ENCODE measurements at regions not wholly inside any gene's neighbourhood (a gene's known extent, or its start where the extent isn't known, plus 50 kb on each side); places are given as distances from the start of the nearest gene placed in this dataset.

- POLR2A ChIA-PET: no interaction called here
- no peak for DNase-seq
- H3K4me1 Mint-ChIP-seq: peaks cover 8% of the 10 kb centered on the region
- H3K27me3 Mint-ChIP-seq: peaks cover 25% of the 10 kb centered on the region
- H3K4me3 Mint-ChIP-seq: no peak overlapping the region
- no peaks in the 10 kb centered on the region for H3K9me3 Mint-ChIP-seq
- H3K27ac Mint-ChIP-seq: no peak overlapping the region
- H3K36me3 Mint-ChIP-seq (ENCODE audit: low read depth): no peaks in the 10 kb centered on the region
- CTCF ChIA-PET: no interaction called here
Observed at GRCh38 chr15:98431171-98431570, 217.2 kb upstream of the IGF1R start.

GRCh38 chr15:98433346-98433745, 215.0 kb upstream of the IGF1R start:
- POLR2A ChIA-PET: no interaction called here
- Mint-ChIP-seq H3K27ac (no peak overlapping the region), H3K36me3 (ENCODE audit: low read depth) (no peaks in the 10 kb centered on the region), H3K4me3 (no peak overlapping the region), H3K4me1 (peaks cover 6% of the 10 kb centered on the region), H3K9me3 (no peaks in the 10 kb centered on the region), H3K27me3 (peaks cover 18% of the 10 kb centered on the region)
- CTCF ChIA-PET: no interaction called here
- no peak for DNase-seq

DNA sequence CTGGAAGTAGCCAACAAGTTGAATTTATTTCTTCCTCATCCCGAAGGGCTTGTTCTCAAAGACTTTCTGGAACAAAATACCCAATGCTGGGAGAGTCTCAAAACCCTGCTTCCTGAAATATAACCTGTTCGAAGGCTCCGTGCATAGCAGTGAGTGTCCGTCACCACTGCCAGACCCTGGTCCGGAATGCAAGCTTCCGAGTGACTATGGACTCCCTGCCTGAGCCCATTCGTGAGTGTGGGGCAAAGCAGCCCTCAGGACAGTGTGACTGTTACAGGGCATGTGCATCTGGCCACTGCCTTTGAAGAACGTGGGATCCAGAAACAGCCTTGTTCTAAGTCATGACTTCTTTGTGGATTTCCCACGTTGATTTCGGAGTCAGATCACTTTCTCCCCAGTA, 214.5 kb upstream of the IGF1R start:
- POLR2A ChIA-PET: no interaction called here

GRCh38 chr15:98437752-98438151, 210.6 kb upstream of the IGF1R start:
- no peak for DNase-seq
- no peaks in the 10 kb centered on the region for H3K36me3 Mint-ChIP-seq (ENCODE audit: low read depth)
- H3K27ac Mint-ChIP-seq: no peak overlapping the region
- H3K4me1 Mint-ChIP-seq: peaks cover 3% of the 10 kb centered on the region
- ChIA-PET POLR2A (no interaction called here), CTCF (no interaction called here)
- no peak overlapping the region for H3K4me3 Mint-ChIP-seq
- no peaks in the 10 kb centered on the region for H3K27me3 Mint-ChIP-seq
- H3K9me3 Mint-ChIP-seq: no peaks in the 10 kb centered on the region

More for the DNA sequence above, 214.5 kb upstream of the IGF1R start:
- Mint-ChIP-seq H3K27me3 (peaks cover 14% of the 10 kb centered on the region), H3K9me3 (no peaks in the 10 kb centered on the region), H3K27ac (no peak overlapping the region), H3K36me3 (ENCODE audit: low read depth) (no peaks in the 10 kb centered on the region), H3K4me3 (no peak overlapping the region), H3K4me1 (peaks cover 3% of the 10 kb centered on the region)
- CTCF ChIA-PET: no interaction called here
- DNase-seq: no peak

DNA sequence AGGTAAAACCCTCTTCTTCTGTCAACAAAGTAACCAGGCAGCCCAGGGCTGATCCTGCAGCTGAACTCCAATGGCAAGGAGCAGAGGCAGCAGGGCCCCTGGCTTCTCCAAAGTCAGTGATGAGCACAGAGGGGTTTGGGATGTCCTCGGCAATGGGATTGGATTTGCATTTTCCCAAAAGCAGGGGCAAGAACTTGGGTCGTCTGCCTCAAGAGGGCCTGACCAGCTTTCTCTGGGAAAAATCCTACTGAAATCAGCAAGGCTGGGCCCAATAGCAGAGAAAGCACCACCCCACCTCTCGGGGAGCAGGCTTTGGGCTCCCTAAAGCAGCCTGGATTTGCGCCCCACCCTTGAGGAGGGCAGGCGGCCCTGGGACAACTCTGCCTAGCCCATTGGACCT, 210.0 kb upstream of the IGF1R start:
- Mint-ChIP-seq H3K4me1 (peaks cover 3% of the 10 kb centered on the region), H3K9me3 (no peaks in the 10 kb centered on the region), H3K27me3 (peaks cover 2% of the 10 kb centered on the region), H3K36me3 (ENCODE audit: low read depth) (no peaks in the 10 kb centered on the region), H3K4me3 (no peak overlapping the region), H3K27ac (no peak overlapping the region)
- ChIA-PET CTCF (interaction anchor here (1.6 kb wide), 1 partner anchor 17 kb away, joined by 3 read pairs; no protein-coding TSS in a partner anchor), POLR2A (no interaction called here)
- no peak for DNase-seq

DNA sequence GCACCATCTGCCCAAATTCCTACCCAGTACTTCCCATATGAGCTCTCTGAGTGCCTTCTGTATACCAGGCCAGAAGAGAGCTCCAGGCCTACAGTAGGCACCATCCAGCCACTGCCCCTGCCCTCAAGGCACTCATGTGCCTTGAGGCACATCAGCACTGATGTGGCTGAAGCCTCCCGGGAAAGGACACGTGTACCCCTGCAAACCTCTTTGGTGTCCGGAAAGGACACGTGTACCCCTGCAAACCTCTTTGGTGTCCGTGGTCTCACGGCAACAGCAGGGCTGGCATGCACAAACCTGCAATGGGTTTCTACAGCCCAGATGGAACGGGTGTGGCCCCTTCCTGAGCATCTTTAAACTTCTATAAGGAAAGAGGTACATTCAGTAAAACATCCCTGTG, 209.4 kb upstream of the IGF1R start:
- POLR2A ChIA-PET: no interaction called here
- CTCF ChIA-PET: interaction anchor here (1.6 kb wide), 1 partner anchor 16 kb away, joined by 3 read pairs; no protein-coding TSS in a partner anchor
- peaks cover 2% of the 10 kb centered on the region for H3K27me3 Mint-ChIP-seq
- H3K36me3 Mint-ChIP-seq (ENCODE audit: low read depth): no peaks in the 10 kb centered on the region
- H3K4me1 Mint-ChIP-seq: peaks cover 3% of the 10 kb centered on the region
- no peak overlapping the region for H3K27ac Mint-ChIP-seq
- H3K9me3 Mint-ChIP-seq: no peaks in the 10 kb centered on the region
- no peak overlapping the region for H3K4me3 Mint-ChIP-seq
- no peak for DNase-seq

GRCh38 chr15:98439523-98439942, 208.8 kb upstream of the IGF1R start:
- ChIA-PET POLR2A (no interaction called here), CTCF (interaction anchor here (1.6 kb wide), 1 partner anchor 16 kb away, joined by 3 read pairs; no protein-coding TSS in a partner anchor)
- DNase-seq: no peak
- Mint-ChIP-seq H3K36me3 (ENCODE audit: low read depth) (no peaks in the 10 kb centered on the region), H3K4me1 (peaks cover 3% of the 10 kb centered on the region), H3K27me3 (peaks cover 2% of the 10 kb centered on the region), H3K9me3 (no peaks in the 10 kb centered on the region), H3K4me3 (no peak overlapping the region), H3K27ac (no peak overlapping the region)

DNA sequence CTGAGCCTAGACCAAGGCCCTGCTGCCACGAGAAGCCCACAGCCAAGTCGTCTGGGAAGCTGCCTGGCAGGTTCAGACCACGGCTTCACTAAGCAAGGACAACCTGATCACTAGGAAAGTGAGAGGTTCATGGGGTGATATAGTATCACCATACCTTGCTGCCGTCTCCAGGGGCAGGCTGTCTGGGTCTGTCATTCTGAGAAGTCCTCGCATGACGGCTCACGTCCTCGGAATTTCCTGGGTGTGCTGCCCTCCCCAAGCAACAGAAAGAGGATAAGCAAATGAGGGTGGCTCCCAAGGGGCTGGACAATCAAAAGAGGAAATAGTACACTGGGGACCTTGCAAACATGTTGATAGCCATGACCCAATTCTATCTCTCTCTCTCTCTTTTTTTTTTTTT, 207.4 kb upstream of the IGF1R start:
- ChIA-PET CTCF (interaction anchor here (0.6 to 1.3 kb wide), 2 partner anchors 13 to 582 kb away, joined by 3 to 5 read pairs; no protein-coding TSS in a partner anchor), POLR2A (no interaction called here)
- Mint-ChIP-seq H3K27ac (no peak overlapping the region), H3K4me1 (peaks cover 3% of the 10 kb centered on the region), H3K9me3 (no peaks in the 10 kb centered on the region), H3K27me3 (peaks cover 2% of the 10 kb centered on the region), H3K4me3 (no peak overlapping the region), H3K36me3 (ENCODE audit: low read depth) (no peaks in the 10 kb centered on the region)
- DNase-seq: no peak

DNA sequence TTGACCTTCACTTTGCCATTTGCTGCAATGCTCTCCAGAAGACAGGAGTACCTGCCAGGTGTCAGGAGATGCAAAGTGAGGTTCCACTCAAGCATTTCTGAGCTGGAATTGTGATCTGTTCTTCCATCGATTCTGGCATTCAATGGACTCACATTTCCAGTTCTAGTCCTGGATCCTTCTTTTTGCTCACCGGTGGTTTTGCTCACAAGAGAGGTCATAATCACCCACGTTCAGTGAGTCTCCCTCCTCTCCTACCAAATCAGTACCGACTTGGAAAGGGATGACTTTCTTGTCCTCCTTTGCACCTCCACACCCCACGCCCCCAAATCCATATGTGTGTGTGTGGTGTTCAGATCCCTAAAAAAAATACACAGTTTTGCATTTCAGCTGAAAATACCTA, 206.7 kb upstream of the IGF1R start:
- no peak for DNase-seq
- Mint-ChIP-seq H3K36me3 (ENCODE audit: low read depth) (no peaks in the 10 kb centered on the region), H3K27me3 (peaks cover 2% of the 10 kb centered on the region), H3K27ac (no peak overlapping the region), H3K4me1 (peaks cover 3% of the 10 kb centered on the region), H3K9me3 (no peaks in the 10 kb centered on the region), H3K4me3 (no peak overlapping the region)
- ChIA-PET CTCF (interaction anchor here (1.3 kb wide), 1 partner anchor 14 kb away, joined by 5 read pairs; no protein-coding TSS in a partner anchor), POLR2A (no interaction called here)

DNA sequence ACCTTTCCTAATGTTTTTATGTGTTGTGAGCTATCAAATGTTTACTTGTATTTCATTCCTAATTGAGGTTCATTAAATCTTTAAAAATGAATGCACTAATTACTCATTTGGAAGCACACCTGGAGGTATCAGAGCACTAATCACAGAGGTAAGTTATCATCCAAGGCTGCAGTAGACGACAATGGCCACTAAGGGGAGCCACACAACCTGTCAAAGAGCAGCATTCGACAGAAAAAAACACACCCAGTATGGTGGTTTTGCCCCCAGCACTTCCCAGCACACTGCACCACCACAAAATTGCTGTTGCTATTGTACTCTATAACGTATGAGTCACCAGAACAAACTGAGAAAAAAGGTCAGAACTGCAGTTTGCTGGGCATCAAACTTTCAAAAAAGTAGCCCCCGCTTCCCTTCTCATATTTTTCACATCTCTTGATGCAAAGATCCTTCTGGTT, 205.9 kb upstream of the IGF1R start:
- no peaks in the 10 kb centered on the region for H3K36me3 Mint-ChIP-seq (ENCODE audit: low read depth)
- CTCF ChIA-PET: no interaction called here
- peaks cover 3% of the 10 kb centered on the region for H3K4me1 Mint-ChIP-seq
- H3K27ac Mint-ChIP-seq: no peak overlapping the region
- no peaks in the 10 kb centered on the region for H3K9me3 Mint-ChIP-seq
- no peak overlapping the region for H3K4me3 Mint-ChIP-seq
- peaks cover 2% of the 10 kb centered on the region for H3K27me3 Mint-ChIP-seq
- peak; percentile 68 for DNase-seq
- POLR2A ChIA-PET: no interaction called here

GRCh38 chr15:98442901-98443300, 205.4 kb upstream of the IGF1R start:
- Mint-ChIP-seq H3K4me1 (peaks cover 3% of the 10 kb centered on the region), H3K27ac (no peak overlapping the region), H3K4me3 (no peak overlapping the region), H3K36me3 (ENCODE audit: low read depth) (no peaks in the 10 kb centered on the region), H3K27me3 (peaks cover 2% of the 10 kb centered on the region), H3K9me3 (no peaks in the 10 kb centered on the region)
- ChIA-PET CTCF (no interaction called here), POLR2A (no interaction called here)
- DNase-seq: no peak

DNA sequence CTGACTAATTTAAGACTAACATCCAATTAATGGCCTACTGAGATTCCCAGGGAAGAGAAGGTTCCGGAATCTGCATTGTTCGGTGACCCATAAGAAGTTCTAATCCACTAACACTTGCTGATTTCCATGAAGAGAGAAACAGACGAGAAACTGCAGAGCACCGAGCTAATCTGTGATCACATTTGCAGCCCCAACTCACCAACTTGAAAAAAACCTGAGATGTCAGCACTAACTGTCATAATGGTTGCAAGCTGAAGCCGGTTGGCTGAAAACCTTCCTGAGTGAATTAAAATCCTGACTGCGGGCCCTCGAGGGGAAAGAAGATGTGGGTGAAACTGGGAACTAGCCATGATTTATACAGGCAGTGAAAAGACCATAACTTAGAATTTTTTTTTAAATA, 204.8 kb upstream of the IGF1R start:
- Mint-ChIP-seq H3K27ac (no peak overlapping the region), H3K9me3 (no peaks in the 10 kb centered on the region), H3K27me3 (peaks cover 2% of the 10 kb centered on the region), H3K36me3 (ENCODE audit: low read depth) (no peaks in the 10 kb centered on the region), H3K4me1 (peaks cover 3% of the 10 kb centered on the region), H3K4me3 (no peak overlapping the region)
- POLR2A ChIA-PET: no interaction called here
- CTCF ChIA-PET: interaction anchor here (1.0 kb wide), 1 partner anchor 633 kb away, joined by 3 read pairs; no protein-coding TSS in a partner anchor
- DNase-seq: no peak

GRCh38 chr15:98444138-98444537, 204.2 kb upstream of the IGF1R start:
- Mint-ChIP-seq H3K4me3 (no peak overlapping the region), H3K27ac (no peak overlapping the region), H3K27me3 (peaks cover 2% of the 10 kb centered on the region), H3K4me1 (peaks cover 3% of the 10 kb centered on the region), H3K36me3 (ENCODE audit: low read depth) (no peaks in the 10 kb centered on the region), H3K9me3 (no peaks in the 10 kb centered on the region)
- ChIA-PET CTCF (interaction anchor here (1.0 kb wide), 1 partner anchor 632 kb away, joined by 3 read pairs; no protein-coding TSS in a partner anchor), POLR2A (no interaction called here)
- no peak for DNase-seq

GRCh38 chr15:98445315-98445714, 203.0 kb upstream of the IGF1R start:
- Mint-ChIP-seq H3K4me1 (peaks cover 3% of the 10 kb centered on the region), H3K36me3 (ENCODE audit: low read depth) (no peaks in the 10 kb centered on the region), H3K27me3 (peaks cover 2% of the 10 kb centered on the region), H3K27ac (no peak overlapping the region), H3K9me3 (no peaks in the 10 kb centered on the region), H3K4me3 (no peak overlapping the region)
- POLR2A ChIA-PET: no interaction called here
- CTCF ChIA-PET: no interaction called here
- DNase-seq: no peak

Data from activated CD4-positive, alpha-beta T cell treated with anti-CD3 and anti-CD28 coated beads, Interleukin-2, amount 10 ng/mL, durations not matched to agents 7 days and 5 days (primary cell).